GM12873 (cell line): ENCODE measurements at regions not wholly inside any gene's neighbourhood (a gene's known extent, or its start where the extent isn't known, plus 50 kb on each side); places are given as distances from the start of the nearest gene placed in this dataset.

Experiments
- TF ChIP-seq, protein P1 (sequence below): IDR thresholded peaks from 2 replicates; pipeline ENCODE4 v1.5.1; 2012; ENCODE audit warnings: low read depth, mild to moderate bottlenecking, moderate library complexity, low read length, control low read depth; ENCODE audit not compliant: insufficient read depth; ENCODE audit errors: missing control alignments

DNA sequence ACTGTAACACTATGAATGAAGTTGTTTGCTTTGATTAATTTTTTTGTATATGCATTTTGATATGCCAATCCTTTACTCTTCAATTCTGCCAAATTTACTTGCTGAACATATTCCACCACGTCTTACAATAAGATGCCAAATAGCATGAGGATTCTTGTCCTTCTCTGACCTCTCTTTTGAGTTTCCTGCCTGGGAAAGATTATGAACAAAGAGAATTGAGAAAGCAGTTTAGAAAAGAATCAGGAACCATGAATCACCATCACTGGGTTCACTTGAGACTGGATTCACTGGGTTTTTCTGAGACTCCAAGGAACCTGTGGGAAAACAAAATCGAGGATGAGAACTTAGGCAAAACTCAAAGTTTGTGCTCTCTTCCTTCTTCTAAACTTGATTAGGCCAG, 256.5 kb downstream of the CETN3 start:
- TF ChIP-seq, protein P1, sequence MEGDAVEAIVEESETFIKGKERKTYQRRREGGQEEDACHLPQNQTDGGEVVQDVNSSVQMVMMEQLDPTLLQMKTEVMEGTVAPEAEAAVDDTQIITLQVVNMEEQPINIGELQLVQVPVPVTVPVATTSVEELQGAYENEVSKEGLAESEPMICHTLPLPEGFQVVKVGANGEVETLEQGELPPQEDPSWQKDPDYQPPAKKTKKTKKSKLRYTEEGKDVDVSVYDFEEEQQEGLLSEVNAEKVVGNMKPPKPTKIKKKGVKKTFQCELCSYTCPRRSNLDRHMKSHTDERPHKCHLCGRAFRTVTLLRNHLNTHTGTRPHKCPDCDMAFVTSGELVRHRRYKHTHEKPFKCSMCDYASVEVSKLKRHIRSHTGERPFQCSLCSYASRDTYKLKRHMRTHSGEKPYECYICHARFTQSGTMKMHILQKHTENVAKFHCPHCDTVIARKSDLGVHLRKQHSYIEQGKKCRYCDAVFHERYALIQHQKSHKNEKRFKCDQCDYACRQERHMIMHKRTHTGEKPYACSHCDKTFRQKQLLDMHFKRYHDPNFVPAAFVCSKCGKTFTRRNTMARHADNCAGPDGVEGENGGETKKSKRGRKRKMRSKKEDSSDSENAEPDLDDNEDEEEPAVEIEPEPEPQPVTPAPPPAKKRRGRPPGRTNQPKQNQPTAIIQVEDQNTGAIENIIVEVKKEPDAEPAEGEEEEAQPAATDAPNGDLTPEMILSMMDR = no peak

DNA sequence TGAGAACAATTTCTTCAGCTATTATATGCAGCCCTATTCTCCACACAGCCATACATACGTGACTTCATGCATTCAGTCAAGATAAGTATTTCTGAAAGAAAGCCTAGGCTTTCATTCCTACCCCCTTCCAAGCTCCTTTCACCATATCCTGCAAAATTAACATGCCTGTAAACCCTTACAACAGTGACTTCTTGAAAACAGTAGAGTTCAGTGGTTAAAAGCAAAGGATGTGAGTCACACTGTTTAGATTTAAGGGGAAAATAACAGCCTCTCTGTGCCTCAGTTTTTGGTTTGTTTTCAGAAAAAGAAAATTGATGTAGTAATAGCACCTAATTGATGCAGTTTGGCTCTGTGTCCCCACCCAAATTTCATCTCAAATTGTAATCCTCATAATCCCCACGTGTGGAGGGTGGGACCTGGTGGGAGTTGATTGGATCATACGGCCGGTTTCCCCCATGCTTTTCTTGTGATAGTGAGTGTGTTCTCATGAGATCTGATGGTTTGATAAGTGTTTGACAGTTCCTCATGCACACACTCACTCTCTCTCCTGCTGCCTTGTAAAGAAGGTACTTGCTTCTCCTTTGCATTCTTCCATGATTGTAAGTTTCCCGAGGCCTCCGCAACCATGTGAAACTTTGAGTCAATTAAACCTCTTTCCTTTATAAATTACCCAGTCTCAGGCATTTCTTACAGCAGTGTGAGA, 264.8 kb downstream of the CETN3 start:
- TF ChIP-seq, protein P1 = no peak

DNA sequence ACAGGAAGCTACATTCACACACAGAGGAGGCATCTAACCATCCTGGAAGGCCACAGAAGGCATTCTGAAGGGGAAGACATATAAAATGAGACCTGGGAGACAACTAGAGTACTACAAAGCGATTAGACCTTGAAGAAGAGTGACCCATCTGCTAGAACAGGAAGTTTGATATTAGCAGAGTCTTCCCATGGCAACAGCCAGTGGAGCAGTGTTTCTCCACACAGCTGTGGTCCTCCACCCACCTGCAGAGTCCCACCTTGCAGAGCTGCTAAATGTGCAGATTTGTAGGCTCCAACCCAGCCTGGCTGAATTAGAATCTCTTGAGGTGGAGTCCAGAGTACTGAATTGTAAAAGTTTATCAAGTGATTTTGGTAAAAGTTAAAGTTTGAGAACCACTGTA, 267.0 kb downstream of the CETN3 start:
- TF ChIP-seq, protein P1 = no peak

DNA sequence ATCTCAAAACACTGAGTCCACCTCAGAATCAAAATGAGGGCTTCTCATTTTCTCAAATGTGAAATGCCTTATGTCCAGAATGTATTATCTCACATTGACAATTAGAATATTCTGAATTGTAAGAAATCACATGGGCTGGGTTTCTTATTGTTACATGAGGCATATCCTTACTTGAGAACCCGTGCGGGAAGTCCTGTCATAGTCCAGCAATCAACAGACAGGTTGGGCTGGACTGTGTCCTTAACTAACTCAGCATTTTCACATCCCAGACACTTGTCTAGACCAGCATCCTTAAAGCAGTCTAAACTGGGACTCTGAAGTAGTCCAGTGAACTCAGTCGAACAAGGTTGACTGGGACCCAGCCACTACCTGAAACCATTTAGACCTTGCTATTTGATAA, 267.6 kb downstream of the CETN3 start:
- TF ChIP-seq, protein P1 = no peak

DNA sequence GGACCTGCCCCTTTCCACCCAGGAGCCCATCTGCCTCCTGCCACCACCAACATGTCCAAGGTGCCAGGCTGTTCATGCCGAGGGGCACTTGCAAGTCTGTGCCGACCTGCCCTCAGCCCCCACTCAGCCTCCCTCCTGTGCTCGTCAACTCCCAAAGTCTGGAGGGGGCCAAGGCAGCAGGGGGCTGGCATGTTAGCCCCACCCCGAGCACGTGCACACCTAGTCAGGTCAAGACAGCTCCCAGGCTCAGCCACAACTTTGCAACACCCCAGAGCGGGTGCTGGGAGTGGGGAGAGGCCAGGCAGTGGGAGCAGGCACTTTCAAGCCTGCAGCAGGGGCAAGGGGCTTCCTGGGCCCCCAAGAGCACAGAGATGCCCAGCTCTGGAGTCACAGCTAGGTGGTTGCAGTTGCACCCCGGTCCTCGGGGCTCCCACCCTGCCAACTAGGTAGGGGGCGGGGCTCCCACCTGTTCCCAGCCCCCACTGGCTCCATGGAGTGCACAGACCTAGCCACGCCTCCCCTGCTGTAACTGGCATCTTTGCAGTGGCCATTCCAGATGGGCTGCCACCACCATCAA, 272.5 kb downstream of the CETN3 start:
- TF ChIP-seq, protein P1 = no peak

DNA sequence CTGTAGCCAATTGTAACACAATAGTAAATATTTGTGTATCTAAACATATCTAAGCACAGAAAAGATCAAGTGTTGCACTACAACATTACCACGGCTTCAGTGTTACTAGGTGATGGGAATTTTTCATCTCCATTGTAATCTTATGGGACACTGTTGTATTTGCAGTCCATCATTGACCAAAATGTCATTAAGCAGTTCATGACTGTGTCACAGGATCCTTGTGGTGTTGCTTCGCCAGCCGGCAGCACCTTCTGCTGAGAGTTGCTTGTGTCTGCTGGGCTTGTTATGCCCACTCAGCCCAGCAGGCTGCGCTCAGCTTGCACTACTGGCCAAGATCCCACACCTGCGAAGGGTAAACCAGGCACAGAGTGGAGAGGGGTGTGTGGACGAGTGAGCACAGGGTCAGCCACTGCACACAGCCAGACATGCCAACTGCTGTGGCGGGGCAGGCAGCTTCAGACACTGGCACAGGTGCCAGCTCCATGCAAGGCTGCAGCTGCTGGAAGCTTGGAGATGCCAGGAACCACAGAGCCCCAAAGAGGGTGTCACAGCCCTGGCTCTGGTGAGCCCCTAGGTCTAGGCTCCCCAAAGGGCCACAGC, 273.7 kb downstream of the CETN3 start:
- TF ChIP-seq, protein P1 = peak; percentile 55

DNA sequence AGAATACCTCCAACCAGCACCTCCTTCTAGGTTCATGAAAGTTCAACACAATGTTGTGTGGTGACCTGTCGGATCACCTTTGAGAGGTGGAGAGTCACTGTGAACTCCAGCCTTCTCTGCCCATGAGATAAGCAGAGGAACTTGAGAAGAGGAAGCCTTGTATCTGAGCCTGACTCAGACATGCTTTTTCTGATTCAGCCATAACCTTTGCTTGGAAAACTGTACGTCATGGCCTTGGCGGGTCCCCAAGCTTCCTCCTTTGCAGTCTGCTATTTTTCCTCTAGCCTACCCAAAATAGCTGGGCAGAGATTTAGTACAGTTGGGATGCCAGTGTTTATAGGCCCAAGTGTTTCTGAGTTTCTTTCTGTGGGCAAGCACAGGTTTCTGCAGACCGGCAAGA, 274.7 kb downstream of the CETN3 start:
- TF ChIP-seq, protein P1 = no peak
